ENCODE measurements at regions not wholly inside any gene's neighbourhood (a gene's known extent, or its start where the extent isn't known, plus 50 kb on each side); places are given as distances from the start of the nearest gene placed in this dataset.

GRCh38 chr20:39190666-39191570, 228.8 kb downstream of the DHX35 start:
- TF ChIP-seq EZH2 (IDR thresholded peaks at IDR 0.05; ENCODE audit: insufficient read depth, poor library complexity, severe bottlenecking) (no peak), EZH2phosphoT487 (IDR thresholded peaks at IDR 0.05; ENCODE audit: insufficient read depth, low read depth) (no peak)
